ENCODE measurements at regions not wholly inside any gene's neighbourhood (a gene's known extent, or its start where the extent isn't known, plus 50 kb on each side); places are given as distances from the start of the nearest gene placed in this dataset.

DNA sequence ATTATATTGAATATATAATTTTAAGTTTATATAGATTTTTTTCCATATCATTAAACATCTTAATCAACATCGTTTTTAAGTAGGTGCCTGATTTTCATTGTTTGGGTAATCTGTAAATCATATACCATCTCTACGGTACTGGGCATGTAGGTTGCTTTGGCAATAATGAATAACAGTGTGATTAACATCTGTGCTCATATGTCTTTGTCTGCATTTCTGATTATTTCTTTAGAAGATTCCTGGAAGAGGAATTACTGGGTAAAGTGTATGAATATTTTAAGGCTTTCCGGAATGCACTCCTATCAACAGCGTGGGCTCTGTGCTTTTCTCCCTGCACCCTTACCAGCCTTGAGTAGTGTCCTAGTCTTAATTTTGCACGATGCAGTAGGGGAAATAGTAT lies 119.8 kb upstream of the LIPC start:
- WGBS, 2 donors = 54 to 61% methylated on average over 5 of the region's 5 CpGs

DNA sequence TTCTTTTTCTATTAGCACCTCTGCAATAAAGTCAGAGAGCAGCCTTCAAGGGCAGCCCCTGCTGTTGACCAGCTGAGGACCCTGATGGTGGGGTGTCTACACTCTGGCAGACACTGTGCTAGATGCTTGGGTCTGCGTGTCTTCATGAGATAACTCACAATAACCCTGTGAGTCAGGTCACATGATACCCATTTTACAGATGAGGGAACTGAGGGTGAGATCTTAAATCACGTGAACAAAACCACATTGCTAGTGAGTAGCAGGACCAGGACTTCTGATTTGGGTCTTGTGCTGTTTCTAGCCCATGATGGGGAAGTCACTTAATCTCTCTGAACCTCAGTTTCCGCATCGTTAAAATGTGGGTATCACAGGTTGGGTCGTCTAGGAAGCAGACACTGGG lies 118.5 kb upstream of the LIPC start:
- intact Hi-C loops (cut with DNase I) = no loop called here
- H3K27me3 ChIP-seq = no peaks in the 10 kb centered on the region
- no peak overlapping the region for H3K4me3 ChIP-seq
- H3K27ac ChIP-seq = no peak overlapping the region
- no peaks in the 10 kb centered on the region for H3K4me1 ChIP-seq
- 78 to 84% methylated on average over 5 of the region's 5 CpGs for WGBS, 2 donors
- ATAC-seq (no peak), DNase-seq (no peak), FAIRE-seq (no peak)
- TF ChIP-seq, protein P1, sequence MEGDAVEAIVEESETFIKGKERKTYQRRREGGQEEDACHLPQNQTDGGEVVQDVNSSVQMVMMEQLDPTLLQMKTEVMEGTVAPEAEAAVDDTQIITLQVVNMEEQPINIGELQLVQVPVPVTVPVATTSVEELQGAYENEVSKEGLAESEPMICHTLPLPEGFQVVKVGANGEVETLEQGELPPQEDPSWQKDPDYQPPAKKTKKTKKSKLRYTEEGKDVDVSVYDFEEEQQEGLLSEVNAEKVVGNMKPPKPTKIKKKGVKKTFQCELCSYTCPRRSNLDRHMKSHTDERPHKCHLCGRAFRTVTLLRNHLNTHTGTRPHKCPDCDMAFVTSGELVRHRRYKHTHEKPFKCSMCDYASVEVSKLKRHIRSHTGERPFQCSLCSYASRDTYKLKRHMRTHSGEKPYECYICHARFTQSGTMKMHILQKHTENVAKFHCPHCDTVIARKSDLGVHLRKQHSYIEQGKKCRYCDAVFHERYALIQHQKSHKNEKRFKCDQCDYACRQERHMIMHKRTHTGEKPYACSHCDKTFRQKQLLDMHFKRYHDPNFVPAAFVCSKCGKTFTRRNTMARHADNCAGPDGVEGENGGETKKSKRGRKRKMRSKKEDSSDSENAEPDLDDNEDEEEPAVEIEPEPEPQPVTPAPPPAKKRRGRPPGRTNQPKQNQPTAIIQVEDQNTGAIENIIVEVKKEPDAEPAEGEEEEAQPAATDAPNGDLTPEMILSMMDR (IDR thresholded peaks at IDR 0.05) = no peak
- no peaks in the 10 kb centered on the region for H3K36me3 ChIP-seq
- no peaks in the 10 kb centered on the region for H3K9me3 ChIP-seq

More for the DNA sequence above, 119.8 kb upstream of the LIPC start:
- TF ChIP-seq, protein P1 (IDR thresholded peaks at IDR 0.05) = no peak
- H3K4me3 ChIP-seq = no peak overlapping the region
- no peaks in the 10 kb centered on the region for H3K36me3 ChIP-seq
- intact Hi-C loops (cut with DNase I) = no loop called here
- FAIRE-seq (no peak), ATAC-seq (no peak), DNase-seq (no peak)
- no peaks in the 10 kb centered on the region for H3K4me1 ChIP-seq
- H3K27ac ChIP-seq = no peak overlapping the region
- no peaks in the 10 kb centered on the region for H3K9me3 ChIP-seq
- no peaks in the 10 kb centered on the region for H3K27me3 ChIP-seq

DNA sequence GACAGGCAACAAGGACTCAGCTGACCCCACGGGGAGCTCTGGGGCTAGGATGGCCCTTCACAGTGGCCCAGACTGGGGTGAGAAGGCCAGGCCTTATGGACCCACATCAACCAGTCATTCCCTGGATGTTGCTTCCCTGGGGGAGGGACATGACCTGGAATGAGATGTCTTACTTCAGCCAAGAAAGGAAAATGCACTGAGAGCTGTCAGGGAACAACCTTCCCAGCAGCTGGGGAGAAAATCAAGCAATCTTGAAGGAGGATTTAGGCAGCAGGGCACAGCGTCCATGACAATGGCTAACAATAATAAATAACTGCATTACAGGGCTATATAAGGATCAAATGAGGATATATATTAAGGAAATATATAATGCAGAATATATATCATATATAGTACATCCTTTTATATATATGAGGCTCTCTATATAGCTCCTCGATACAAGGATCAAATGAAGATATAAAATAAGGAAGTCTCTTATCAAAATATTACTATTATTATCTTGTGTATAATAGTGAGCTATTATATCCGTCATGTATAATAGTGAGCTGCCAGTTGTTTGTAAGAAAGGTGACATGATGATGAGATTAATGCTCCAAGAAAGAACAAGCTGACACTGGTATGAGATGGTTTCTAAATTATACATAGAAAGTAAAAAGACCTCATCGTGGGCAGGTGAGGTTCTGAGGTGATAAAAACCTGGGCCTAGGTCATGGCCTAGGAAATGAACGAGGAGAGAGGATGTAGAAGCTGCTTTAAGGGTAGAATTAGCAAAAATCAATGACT lies 117.8 kb upstream of the LIPC start:
- TF ChIP-seq, protein P1 (IDR thresholded peaks at IDR 0.05) = no peak
- Histone ChIP-seq H3K4me3 (no peak overlapping the region), H3K27me3 (no peaks in the 10 kb centered on the region), H3K9me3 (no peaks in the 10 kb centered on the region), H3K4me1 (no peaks in the 10 kb centered on the region), H3K27ac (no peak overlapping the region), H3K36me3 (no peaks in the 10 kb centered on the region)
- WGBS, 2 donors = 68 to 71% methylated on average over 6 of the region's 6 CpGs
- FAIRE-seq (no peak), ATAC-seq (no peak), DNase-seq (no peak)
- intact Hi-C loops (cut with DNase I) = no loop called here

DNA sequence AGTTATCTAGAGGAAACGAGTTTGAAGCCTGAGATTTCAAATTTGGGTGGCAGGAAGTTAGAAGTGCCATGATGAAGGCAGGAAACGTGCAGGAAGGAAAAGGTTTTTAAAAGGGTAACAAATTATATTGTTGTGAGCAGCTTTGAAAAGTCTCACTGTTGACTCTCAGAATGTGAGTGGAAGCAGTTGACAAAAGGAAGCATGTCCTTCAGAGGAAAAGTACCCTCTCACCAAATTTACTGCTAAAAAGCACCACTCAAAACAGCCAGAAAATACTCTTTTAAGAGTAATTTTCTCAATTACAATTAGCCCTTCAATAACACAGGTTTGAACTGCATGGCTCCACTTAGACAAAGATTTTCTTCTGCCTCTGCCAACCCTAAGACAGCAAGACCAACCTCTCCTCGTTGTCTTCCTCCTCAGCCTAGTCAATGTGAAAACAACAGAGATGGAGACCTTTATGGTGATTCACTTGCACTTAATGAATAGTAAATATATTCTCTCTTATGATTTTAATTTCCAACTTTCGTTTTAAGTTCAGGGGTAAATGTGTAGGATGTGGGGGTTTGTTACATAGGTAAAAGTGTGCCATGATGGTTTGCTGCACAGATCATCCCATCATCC lies 117.1 kb upstream of the LIPC start:
- Histone ChIP-seq H3K36me3 (no peaks in the 10 kb centered on the region), H3K4me1 (no peaks in the 10 kb centered on the region), H3K27me3 (no peaks in the 10 kb centered on the region), H3K4me3 (no peak overlapping the region), H3K9me3 (no peaks in the 10 kb centered on the region), H3K27ac (no peak overlapping the region)
- DNase-seq (no peak), ATAC-seq (no peak), FAIRE-seq (no peak)
- TF ChIP-seq, protein P1 (IDR thresholded peaks at IDR 0.05) = no peak
- intact Hi-C loops (cut with DNase I) = no loop called here
- WGBS, 2 donors = 45 to 49% methylated on average over 4 of the region's 4 CpGs

DNA sequence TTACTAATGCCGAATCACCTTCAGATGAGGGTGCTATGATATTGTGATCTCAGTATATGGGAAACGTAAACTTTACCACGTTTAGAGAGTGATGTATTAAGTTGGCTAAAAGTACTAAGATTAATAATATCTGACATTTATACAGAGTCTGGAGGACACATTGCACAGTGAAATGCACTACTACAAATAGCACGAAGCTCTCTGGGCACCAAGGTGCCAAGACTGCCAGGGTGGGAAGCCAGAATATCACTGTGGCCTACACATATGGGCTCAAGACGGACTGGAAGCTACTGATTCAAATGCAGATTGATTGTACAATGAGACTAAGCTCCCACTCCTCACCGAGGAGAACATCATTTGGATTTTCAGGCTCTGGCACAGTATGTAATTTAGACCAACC lies 113.3 kb upstream of the LIPC start:
- WGBS, 2 donors = 79 to 84% methylated on average over 6 of the region's 6 CpGs
- H3K36me3 ChIP-seq = no peaks in the 10 kb centered on the region
- no peak for FAIRE-seq

More for the DNA sequence above, 113.3 kb upstream of the LIPC start:
- H3K27ac ChIP-seq = no peak overlapping the region
- ATAC-seq (no peak), DNase-seq (no peak)
- TF ChIP-seq, protein P1 (IDR thresholded peaks at IDR 0.05) = no peak
- intact Hi-C loops (cut with DNase I) = no loop called here
- no peaks in the 10 kb centered on the region for H3K27me3 ChIP-seq
- H3K9me3 ChIP-seq = no peaks in the 10 kb centered on the region
- H3K4me3 ChIP-seq = no peak overlapping the region
- H3K4me1 ChIP-seq = no peaks in the 10 kb centered on the region
